NCI-H526 (cell line): ENCODE measurements at regions not wholly inside any gene's neighbourhood (a gene's known extent, or its start where the extent isn't known, plus 50 kb on each side); places are given as distances from the start of the nearest gene placed in this dataset.
"Not testable (repeated sequence)": the region's sequence is repeated elsewhere in the genome, so short reads cannot be mapped to it uniquely, and the experiment has no call there.

Experiments used
- DNase-seq, 2 experiments: peaks; one replicate each; lab custom pipeline; 2025; lab: John Stamatoyannopoulos, UW

- no peak for DNase-seq
Observed at GRCh38 chr12:7591531-7591930, 74.2 kb downstream of the APOBEC1 start.

- DNase-seq: not testable (repeated sequence)
Observed at GRCh38 chr12:7590085-7590484, 75.6 kb downstream of the APOBEC1 start.

GRCh38 chr12:7588742-7589329 is 76.9 kb downstream of the APOBEC1 start:
- peak; percentile 59 to 86 for DNase-seq

GRCh38 chr12:7584137-7584536 is 80.6 kb upstream of the CD163 start:
- not testable (repeated sequence) for DNase-seq

- no peak for DNase-seq
Observed at GRCh38 chr12:7583471-7583870, 79.9 kb upstream of the CD163 start.

- no peak for DNase-seq
Observed at GRCh38 chr12:7582796-7583195, 79.2 kb upstream of the CD163 start.

- DNase-seq: no peak
Observed at GRCh38 chr12:7581625-7582024, 78.0 kb upstream of the CD163 start.

GRCh38 chr12:7581046-7581445 is 77.5 kb upstream of the CD163 start:
- DNase-seq: no peak

GRCh38 chr12:7571257-7571656 is 67.7 kb upstream of the CD163 start:
- no peak for DNase-seq

GRCh38 chr12:7557227-7557626 is 53.6 kb upstream of the CD163 start:
- DNase-seq: no peak

GRCh38 chr12:7555752-7556151 is 52.2 kb upstream of the CD163 start:
- DNase-seq: no peak

- not testable (repeated sequence) for DNase-seq
Observed at GRCh38 chr12:7554831-7555230, 51.3 kb upstream of the CD163 start.
